Stimulated activated naive CD8-positive, alpha-beta T cell treated with anti-CD3 and anti-CD28 coated beads, Interleukin-15, amount 100 ng/mL, for 72 hours (primary cell): ENCODE measurements at regions not wholly inside any gene's neighbourhood (a gene's known extent, or its start where the extent isn't known, plus 50 kb on each side); places are given as distances from the start of the nearest gene placed in this dataset.

Experiments
- ATAC-seq: fragments of 150-1000 bp; cut with Tn5 transposase; 2 replicates; pipeline ENCODE4 v1.10.0; 2021; ENCODE audit warnings: mild to moderate bottlenecking, moderate library complexity
- DNase-seq, 2 donors: peaks; one replicate each; pipeline ENCODE4 v3.0.0; 2021 to 2022
- H3K27ac Mint-ChIP-seq, 2 donors: one replicate each; pipeline ENCODE4 v1.8.0; 2022; ENCODE audit warnings: mild to moderate bottlenecking in 2 of 2, mixed read lengths in 2 of 2, moderate library complexity in 2 of 2
- H3K27me3 Mint-ChIP-seq: one replicate; pipeline ENCODE4 v1.8.0; 2022; ENCODE audit warnings: mixed read lengths
- H3K4me1 Mint-ChIP-seq: one replicate; pipeline ENCODE4 v1.8.0; 2022; ENCODE audit warnings: mild to moderate bottlenecking, mixed read lengths
- H3K4me3 Mint-ChIP-seq, 2 donors: one replicate each; pipeline ENCODE4 v1.8.0; 2022; ENCODE audit warnings: mild to moderate bottlenecking in 2 of 2, mixed read lengths in 2 of 2, moderate library complexity in 1 of 2
- H3K9me3 Mint-ChIP-seq, 2 donors: one replicate each; pipeline ENCODE4 v1.8.0; 2022; ENCODE audit warnings: mixed read lengths in 2 of 2

DNA sequence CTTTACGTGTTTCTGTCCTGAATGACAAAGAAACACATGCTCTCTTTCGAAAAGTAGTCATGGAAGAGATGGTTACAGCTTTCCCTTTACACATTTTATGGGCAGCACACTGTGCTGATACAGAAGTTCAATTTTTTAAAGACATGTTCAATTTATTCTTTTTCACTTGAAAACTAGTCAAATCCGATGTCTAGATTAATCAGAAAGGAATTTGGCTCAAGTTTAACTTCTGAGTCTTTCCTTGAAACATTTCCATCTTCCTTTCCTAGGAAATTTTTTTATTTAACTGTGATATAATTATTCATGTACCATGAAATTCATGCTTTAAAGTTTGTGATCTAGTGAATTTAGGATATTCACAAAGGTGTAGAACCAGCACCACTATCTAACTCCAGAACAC is 360.1 kb downstream of the TNS3 start:
- H3K27me3 Mint-ChIP-seq, result peaks cover 38% of the 10 kb centered on the region
- ATAC-seq, result no peak

DNA sequence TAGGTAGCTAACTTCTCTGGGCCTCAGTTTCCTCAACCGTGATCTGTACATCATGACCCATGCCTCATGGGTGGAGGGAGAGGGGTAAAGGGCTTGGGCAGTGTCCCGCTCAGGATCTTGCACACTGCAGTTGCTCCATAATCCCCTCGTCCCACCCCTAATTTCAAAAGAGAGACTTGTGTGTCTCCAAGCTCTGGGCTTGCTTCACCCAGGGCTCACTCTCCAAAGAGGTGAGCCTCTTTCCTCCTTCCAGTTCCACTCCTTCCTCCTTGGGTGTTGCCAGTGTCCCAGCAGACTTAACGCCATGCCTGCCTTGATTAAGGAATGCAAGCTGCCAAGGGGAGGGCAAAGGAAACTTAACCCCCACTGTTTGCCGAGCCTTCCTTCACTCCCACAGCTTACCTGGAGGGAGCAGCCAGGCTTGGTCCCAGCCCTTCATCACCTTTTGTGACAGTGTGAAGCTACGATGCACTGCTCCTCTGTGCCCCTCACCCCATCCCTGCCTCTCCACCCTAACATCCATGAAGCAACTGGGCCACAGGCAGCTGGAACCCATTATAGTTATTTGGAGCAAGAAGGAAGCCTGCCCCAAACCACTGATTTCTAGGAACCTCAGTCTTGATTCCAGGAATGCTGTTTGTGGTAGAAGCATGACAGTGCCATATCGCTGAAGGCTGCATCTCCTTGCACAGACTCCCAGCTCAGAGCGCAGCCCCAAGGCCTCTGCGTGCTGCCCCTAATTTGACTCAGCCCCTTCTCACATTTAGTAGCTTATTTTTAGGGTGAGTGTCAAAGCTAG is 363.3 kb downstream of the TNS3 start:
- ATAC-seq (no peak), DNase-seq (no peak)
- no peak overlapping the region for H3K27ac Mint-ChIP-seq
- H3K27me3 Mint-ChIP-seq, result peaks cover 23% of the 10 kb centered on the region
- H3K4me3 Mint-ChIP-seq, result peak overlapping the region in 1 of 2 donors; percentile 30
- peaks cover 14% of the 10 kb centered on the region for H3K4me1 Mint-ChIP-seq
- H3K9me3 Mint-ChIP-seq, result no peaks in the 10 kb centered on the region

More for the DNA sequence above, 360.1 kb downstream of the TNS3 start:
- Mint-ChIP-seq H3K27ac (no peak overlapping the region), H3K4me1 (peaks cover 14% of the 10 kb centered on the region), H3K9me3 (no peaks in the 10 kb centered on the region), H3K4me3 (no peak overlapping the region)
- DNase-seq, result no peak

DNA sequence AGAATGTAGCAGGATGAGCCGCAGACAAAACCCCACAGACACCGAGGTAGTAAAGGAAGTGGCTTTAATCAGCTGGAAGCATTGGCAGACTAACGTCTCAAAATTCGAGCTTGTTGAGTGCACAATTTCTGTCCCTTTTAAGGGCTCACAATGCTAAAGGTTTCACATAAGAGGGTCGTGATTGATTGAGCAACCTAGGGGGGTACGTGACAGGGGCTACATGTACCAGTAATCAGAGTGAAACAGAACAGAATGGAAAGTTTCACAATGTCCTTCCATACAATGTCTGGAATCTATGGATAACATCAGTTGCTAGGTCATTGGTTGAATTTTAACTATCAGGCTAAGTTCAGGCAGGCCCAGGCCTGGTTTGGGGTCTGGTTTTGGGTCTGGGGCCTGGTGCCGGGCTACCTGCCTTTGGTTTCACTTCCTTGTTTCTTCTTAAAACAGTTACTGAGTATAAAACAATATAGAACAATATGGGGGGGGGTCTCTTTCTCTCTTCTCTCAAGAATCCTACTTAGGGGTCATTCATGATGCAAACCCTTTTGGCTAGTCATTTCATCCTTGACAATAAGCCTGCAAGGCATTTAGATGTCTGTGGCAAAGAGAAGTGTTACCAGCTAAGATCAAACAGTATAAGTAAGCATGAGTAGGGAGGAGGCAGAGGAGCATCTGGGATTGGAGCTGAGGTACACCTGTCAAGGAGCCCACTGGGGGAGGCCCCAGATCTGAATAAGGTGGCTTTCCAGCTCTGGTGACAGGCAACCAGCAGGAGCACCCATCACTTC is 364.1 kb downstream of the TNS3 start:
- no peak for ATAC-seq
- DNase-seq, result no peak
- H3K4me1 Mint-ChIP-seq, result peaks cover 14% of the 10 kb centered on the region
- H3K27ac Mint-ChIP-seq, result no peak overlapping the region
- H3K9me3 Mint-ChIP-seq, result no peaks in the 10 kb centered on the region
- peaks cover 21% of the 10 kb centered on the region for H3K27me3 Mint-ChIP-seq
- H3K4me3 Mint-ChIP-seq, result no peak overlapping the region

DNA sequence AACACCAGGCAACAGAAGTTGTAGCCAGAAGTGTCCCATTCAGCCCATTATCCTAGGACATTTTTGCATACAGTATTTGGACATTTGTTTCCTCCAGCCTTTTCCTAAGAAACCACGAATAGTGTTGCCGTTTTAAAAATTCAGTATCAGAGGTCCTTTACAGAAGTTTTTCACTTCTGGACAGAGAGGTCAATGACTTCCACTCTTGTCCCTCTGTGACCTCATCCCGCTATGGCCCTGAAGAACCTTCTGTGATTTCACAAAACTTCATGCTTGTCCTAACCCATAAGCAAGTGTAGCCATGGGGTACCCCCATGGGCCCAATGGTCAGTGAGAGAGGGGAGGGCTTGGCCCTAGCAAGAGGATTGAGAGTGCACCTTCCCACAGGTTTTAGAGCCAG is 364.8 kb downstream of the TNS3 start:
- no peak for DNase-seq
- peaks cover 14% of the 10 kb centered on the region for H3K4me1 Mint-ChIP-seq
- H3K4me3 Mint-ChIP-seq, result no peak overlapping the region
- H3K27me3 Mint-ChIP-seq, result peaks cover 26% of the 10 kb centered on the region
- no peaks in the 10 kb centered on the region for H3K9me3 Mint-ChIP-seq
- H3K27ac Mint-ChIP-seq, result no peak overlapping the region
- no peak for ATAC-seq

GRCh38 chr7:47216439-47216838 is 365.5 kb downstream of the TNS3 start:
- ATAC-seq (no peak), DNase-seq (no peak)
- Mint-ChIP-seq H3K9me3 (no peaks in the 10 kb centered on the region), H3K4me1 (peaks cover 14% of the 10 kb centered on the region), H3K4me3 (no peak overlapping the region), H3K27me3 (peaks cover 28% of the 10 kb centered on the region), H3K27ac (no peak overlapping the region)

GRCh38 chr7:47215640-47216039 is 366.3 kb downstream of the TNS3 start:
- H3K4me1 Mint-ChIP-seq, result peaks cover 14% of the 10 kb centered on the region
- H3K4me3 Mint-ChIP-seq, result no peak overlapping the region
- H3K9me3 Mint-ChIP-seq, result no peaks in the 10 kb centered on the region
- DNase-seq, result no peak
- no peak for ATAC-seq
- H3K27ac Mint-ChIP-seq, result no peak overlapping the region
- H3K27me3 Mint-ChIP-seq, result peaks cover 28% of the 10 kb centered on the region

DNA sequence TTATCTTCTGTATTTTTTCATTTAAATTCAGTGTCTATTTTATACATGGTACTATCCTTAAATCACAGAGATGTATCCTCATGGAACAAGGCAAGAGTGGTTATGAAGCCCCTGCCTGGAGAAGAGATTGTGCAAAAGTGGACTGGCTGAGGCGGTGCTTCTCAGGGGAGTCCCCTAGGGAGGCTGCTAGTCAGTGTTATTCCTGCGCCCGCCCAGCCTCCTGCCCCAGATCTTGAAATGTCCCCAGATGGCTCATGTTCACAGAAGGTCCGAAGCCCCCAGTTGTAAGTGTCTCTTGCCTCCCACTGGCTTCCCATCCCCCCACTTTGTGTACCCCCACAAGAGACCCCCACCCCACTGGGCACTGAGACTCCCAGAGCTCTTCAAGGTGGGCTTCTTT is 366.9 kb downstream of the TNS3 start:
- H3K9me3 Mint-ChIP-seq, result peaks cover 4 to 5% of the 10 kb centered on the region in 2 donors
- H3K4me3 Mint-ChIP-seq, result no peak overlapping the region
- H3K27ac Mint-ChIP-seq, result no peak overlapping the region
- peaks cover 14% of the 10 kb centered on the region for H3K4me1 Mint-ChIP-seq
- ATAC-seq (no peak), DNase-seq (no peak)
- H3K27me3 Mint-ChIP-seq, result peaks cover 28% of the 10 kb centered on the region

GRCh38 chr7:47213276-47213675 is 368.6 kb downstream of the TNS3 start:
- Mint-ChIP-seq H3K4me3 (no peak overlapping the region), H3K9me3 (peaks cover 5 to 7% of the 10 kb centered on the region in 2 donors), H3K27ac (no peak overlapping the region), H3K27me3 (peaks cover 19% of the 10 kb centered on the region), H3K4me1 (peaks cover 9% of the 10 kb centered on the region)
- DNase-seq (no peak), ATAC-seq (no peak)

DNA sequence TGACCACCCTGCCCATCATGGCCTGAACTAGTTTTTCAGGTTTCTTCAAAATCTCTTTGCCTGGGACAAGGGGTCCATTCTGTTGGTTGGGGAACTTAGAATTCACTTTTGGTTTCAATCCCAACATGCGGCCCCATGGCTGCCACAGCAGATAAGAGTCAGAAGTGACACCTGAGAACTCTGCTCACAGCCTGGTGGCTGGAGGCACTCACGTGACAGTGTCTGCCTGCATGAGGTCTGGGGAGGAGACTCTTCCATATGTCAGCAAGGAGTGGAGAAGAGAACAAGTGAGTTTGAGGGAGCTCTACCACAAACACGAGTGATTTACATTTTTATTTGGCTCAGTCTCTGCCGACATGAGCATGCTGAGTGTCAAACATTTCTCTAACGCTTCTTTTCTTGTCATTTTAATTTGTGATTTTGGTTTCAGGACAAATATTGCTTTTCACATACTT is 370.4 kb downstream of the TNS3 start:
- Mint-ChIP-seq H3K4me1 (no peaks in the 10 kb centered on the region), H3K27ac (no peak overlapping the region), H3K27me3 (peaks cover 12% of the 10 kb centered on the region), H3K9me3 (peaks cover 5 to 7% of the 10 kb centered on the region in 2 donors), H3K4me3 (no peak overlapping the region)
- DNase-seq (no peak), ATAC-seq (no peak)

- Mint-ChIP-seq H3K27ac (no peak overlapping the region), H3K27me3 (peaks cover 12% of the 10 kb centered on the region), H3K4me3 (no peak overlapping the region), H3K9me3 (peaks cover 5 to 7% of the 10 kb centered on the region in 2 donors), H3K4me1 (no peaks in the 10 kb centered on the region)
- DNase-seq, result no peak
- ATAC-seq, result no peak
These were observed 371.5 kb downstream of the TNS3 start for GRCh38 chr7:47210281-47210854.

DNA sequence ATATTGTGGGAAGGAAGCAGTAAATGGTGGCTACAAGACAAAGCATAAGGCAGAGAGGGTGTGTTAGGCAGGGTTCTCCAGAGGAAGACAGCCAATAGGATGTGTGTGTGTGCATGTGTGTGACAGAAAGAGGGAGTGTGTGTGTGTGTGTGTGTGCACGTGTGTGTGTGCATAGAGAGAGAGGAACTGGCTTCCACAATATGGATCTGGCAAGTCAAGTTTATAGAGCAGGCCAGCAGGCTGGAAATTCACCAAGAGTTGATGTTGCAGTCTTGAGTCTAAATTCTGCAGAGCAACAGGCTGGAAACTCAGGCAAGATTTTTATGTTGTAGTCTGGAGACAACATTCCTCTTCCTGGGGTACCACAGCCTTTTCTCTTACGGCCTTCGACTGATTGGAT is 374.0 kb downstream of the TNS3 start:
- Mint-ChIP-seq H3K4me1 (no peaks in the 10 kb centered on the region), H3K4me3 (no peak overlapping the region), H3K27ac (no peak overlapping the region), H3K27me3 (peaks cover 19% of the 10 kb centered on the region), H3K9me3 (peaks cover 5 to 7% of the 10 kb centered on the region in 2 donors)
- ATAC-seq (no peak), DNase-seq (no peak)

DNA sequence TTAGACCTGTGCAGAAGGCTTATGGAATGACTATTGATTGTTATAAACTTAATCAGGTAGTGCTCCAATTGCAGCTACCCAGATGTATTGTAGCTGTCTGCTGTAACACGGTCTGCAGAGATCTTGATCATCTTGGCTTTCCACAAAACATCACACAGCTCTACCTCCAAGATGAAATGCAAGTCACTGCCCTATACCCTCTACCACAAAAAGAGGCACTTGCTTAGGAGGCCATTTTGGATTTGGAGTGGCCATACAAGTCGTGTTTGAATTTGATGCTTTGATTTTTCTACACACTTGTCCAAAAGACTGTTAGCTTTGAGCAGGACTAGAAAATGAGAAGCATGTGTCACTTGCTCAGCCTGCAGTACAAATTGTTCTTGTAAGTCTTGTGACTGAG is 377.2 kb downstream of the TNS3 start:
- peaks cover 31% of the 10 kb centered on the region for H3K27me3 Mint-ChIP-seq
- no peaks in the 10 kb centered on the region for H3K9me3 Mint-ChIP-seq
- H3K27ac Mint-ChIP-seq, result no peak overlapping the region
- H3K4me3 Mint-ChIP-seq, result no peak overlapping the region
- no peak for DNase-seq
- H3K4me1 Mint-ChIP-seq, result no peaks in the 10 kb centered on the region
- no peak for ATAC-seq

GRCh38 chr7:47202146-47202783 is 379.6 kb downstream of the TNS3 start:
- Mint-ChIP-seq H3K27ac (peak overlapping the region in 1 of 2 donors; percentile 54), H3K27me3 (peaks cover 31% of the 10 kb centered on the region), H3K4me1 (no peaks in the 10 kb centered on the region), H3K4me3 (no peak overlapping the region), H3K9me3 (no peaks in the 10 kb centered on the region)
- DNase-seq, result no peak
- ATAC-seq, result no peak

DNA sequence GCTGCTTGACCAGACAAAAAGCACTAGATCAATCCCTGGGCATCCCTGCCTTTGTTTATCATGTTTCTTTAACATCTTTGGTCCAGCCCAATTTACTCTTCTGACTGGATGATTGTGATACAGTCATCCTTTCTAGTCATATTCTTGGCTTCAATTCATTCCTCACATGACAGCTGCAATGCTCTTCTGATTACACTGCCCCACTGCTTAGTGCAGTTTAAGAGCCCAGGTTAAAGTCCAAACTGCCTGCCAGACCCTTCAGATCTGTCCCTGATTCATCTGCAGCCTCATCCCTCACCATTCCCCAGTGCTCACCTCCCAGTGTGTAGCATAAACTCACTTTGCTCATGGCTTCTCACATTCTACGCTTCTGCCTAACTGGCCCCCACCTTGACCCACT is 383.8 kb downstream of the TNS3 start:
- Mint-ChIP-seq H3K27me3 (peaks cover 18% of the 10 kb centered on the region), H3K4me3 (no peak overlapping the region), H3K27ac (no peak overlapping the region), H3K9me3 (no peaks in the 10 kb centered on the region), H3K4me1 (no peaks in the 10 kb centered on the region)
- DNase-seq (no peak), ATAC-seq (no peak)

DNA sequence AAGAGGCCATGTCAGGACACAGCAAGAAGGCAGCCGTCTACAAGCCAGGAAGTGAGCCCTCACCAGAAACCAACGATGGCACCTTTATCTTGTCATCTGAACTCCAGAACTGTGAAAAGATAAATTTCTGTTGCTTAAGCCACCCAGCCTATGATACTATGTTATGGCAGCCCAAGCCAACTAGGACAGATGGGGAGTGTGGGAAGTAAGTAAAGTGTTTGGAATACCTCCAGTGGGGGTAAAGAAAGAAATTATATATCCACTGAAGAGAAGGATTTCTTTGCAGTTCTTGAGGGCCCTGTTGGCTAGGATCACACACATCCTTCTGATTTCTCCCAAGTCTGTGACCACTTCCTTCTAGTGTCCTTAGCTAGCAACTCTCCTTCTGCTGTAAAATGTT is 384.4 kb downstream of the TNS3 start:
- Mint-ChIP-seq H3K4me3 (no peak overlapping the region), H3K9me3 (no peaks in the 10 kb centered on the region), H3K27me3 (peaks cover 18% of the 10 kb centered on the region), H3K27ac (no peak overlapping the region), H3K4me1 (no peaks in the 10 kb centered on the region)
- ATAC-seq (no peak), DNase-seq (no peak)
